ENCODE measurements at regions not wholly inside any gene's neighbourhood (a gene's known extent, or its start where the extent isn't known, plus 50 kb on each side); places are given as distances from the start of the nearest gene placed in this dataset.
A peak's percentile ranks its signal among the peaks of the same experiment; 100 is the strongest.
"Not testable (repeated sequence)": the region's sequence is repeated elsewhere in the genome, so short reads cannot be mapped to it uniquely, and the experiment has no call there.

DNA sequence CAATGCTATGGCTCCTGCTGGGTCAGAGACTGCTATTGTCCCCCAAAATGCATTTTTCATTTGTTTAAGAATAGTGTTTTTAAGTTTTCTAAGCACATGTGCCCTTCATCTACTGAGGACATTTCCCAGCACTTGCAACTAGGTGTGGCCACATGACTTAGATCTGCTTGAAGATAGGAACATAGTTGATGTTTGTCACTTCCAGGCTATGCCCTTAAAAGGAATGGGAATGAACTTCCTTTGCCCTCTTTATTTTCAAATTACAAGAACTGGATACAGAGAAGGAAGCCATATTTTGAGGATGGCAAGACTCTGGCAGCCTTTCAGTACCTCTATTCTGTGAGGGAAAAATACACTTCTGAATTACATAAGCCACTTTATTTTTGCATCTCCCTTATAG lies 203.0 kb upstream of the TFAP2D start:
- no peak for DNase-seq

DNA sequence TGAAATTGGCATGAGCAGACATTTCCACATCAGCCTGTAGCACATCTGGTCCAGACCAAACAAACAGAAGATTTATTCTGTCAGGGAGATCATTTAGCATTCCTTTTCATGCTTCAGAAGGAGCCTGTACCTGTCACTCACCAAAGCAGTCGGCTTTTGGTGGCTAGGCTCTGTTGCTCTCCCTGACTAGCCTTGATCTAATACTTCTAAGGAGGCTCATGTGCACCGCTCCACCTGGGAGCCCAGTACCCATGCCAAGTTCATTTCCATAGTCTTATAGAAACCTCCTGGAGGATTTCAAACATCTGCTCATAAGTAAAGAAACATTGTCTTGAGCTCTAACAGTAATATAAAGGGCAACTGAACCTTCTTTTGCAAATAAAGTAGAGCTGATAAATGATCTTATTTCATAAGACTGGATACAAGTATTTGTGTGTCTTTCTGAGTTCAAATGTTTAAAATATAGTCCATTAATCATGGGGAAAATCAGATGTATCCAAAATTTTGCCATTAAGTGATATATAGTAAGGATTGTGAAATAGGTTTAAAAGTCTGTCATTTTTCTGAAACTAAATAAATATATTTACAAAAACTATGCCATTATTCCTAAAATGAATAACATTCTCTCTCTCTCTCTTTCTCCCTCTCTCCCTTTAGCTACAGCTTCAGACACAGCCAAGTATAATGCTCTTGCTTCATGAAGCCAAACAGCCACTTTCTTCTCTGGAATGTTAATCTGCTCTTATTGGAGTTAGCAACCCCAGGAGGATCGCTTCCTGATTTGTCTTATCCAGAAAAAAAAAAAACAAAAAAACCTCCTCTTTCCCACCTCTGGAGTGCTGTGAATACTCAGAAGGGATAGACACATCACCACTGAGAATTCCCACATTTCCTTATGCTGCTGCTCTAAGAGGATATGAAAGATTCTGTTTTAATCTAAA lies 192.7 kb upstream of the TFAP2D start:
- DNase-seq = no peak

DNA sequence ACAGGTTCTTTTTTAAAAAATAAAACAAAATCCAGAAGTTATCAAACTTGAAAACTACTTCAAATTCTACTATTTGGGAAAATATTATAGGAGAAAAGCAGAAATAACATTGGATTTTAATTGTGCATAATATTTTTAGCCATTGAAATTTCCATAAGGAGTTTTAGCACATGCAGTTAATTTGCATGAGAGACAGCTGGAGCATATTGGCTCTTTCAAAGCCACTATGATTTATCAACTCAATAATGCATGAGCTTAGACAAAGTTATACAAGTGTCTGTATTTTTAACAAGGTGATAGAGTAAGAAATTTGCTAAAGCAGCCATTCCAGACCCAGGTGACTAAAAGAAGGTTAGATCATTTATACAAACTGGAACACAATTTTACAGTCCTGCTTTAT lies 189.0 kb upstream of the TFAP2D start:
- DNase-seq = no peak

DNA sequence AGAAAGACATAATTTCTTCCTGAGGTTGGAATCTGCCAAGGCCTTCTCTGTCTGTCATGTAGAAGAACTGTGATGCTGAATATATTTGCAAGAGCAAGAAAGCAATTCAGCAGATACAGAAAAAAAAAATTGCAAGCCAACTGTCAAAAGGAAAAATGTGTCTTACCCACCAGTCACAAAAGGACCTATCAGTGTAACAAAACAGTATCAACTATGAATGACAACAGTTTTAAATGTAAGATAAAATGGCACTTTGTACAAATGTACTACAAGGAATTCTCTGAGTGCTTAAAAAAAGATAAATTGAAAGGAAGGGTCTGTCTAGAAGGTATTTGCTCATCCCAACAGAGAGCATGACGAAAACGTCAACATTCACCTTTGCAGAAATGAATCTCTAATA lies 185.3 kb upstream of the TFAP2D start:
- DNase-seq = no peak

DNA sequence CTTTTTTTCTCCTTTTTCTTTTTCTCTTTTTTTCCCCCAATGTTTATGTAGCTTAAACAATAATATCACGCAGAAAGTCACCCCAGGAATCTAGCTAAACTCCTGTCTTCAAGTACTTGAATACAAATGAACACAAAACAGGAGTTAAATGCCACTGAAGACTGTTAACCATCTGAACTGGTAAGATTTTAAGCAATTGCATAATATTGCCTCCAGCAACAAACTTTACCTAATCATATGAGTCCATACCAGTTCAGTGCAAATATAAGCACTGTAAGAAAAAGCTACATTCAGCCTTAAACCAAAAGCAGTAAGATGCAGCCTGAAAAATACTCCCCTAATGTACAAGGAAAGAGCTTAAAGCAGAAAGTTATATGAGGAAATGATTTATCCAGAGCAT lies 173.9 kb upstream of the TFAP2D start:
- no peak for DNase-seq

DNA sequence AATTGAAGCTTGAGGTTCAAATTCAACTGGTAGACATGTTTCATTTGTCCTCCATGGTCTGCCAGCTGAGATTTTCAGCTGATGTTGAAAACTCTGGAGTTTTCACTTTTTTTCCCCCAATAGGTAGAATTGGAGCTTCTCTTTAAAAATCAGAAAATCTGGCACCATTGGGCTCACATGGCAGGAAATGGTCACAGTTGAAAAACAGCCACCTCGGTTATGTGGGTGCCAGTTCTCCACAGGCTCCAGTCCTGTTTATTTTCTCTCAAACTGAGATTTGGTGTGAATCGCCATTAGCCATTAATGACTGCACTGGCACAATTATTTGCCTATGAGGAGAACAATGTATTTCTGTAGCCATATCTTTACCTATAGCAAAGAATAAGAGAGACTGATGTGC lies 171.4 kb upstream of the TFAP2D start:
- DNase-seq = no peak

DNA sequence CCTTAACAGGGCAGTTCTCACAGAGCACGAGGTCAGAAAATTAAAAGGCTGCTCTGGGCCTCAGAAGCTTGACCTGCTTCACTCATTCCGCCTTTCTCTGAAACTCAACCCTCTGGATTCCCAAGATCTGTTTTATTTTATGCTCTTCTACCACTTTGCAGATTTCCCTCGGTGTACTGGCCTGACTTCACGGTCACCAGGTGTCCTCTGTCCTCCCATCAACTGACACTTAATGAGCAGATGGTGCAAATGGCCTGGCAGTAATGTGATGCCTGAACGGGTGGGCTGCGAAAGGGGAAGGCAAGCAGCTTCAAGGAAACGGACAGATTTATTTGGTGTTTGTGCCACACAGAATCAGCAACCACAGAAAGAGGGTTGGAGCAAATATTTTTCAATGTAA lies 169.7 kb upstream of the TFAP2D start:
- no peak for DNase-seq

DNA sequence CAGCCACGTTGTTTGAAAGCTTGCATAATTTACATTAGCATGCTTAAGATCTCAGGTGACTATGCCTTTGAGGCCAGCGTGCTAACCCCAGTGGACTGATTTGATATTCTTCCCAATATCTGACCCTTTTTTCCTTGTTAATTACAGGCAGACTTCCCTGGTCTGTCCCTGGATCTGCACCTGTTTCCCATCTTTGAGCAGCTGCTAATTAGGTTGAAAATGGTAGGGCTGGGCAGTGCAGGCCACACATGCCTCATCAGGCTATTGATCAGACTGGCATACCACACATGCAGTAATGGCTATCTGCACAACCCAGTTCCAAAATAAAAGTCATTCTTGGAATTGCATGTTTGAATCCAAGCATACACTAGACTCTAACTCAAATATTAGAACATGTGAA lies 164.3 kb upstream of the TFAP2D start:
- DNase-seq = no peak

DNA sequence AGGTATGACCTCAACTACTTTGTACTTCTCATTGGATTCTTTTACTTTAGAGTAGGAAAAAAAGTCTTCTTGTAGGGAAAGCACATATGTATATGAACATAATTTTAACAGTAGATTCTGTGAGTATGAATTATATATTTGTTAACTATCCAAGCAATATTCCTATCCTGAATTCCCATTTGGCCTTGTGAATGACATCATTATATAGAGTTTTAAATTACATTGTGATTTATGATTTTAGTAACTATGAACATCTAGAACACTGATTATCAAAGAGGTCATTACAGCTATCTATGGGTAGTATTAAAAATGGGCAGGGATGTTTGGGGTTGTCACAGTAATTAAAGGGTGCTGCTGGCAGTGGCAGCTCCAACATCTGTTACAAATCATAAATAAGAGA lies 163.9 kb upstream of the TFAP2D start:
- DNase-seq = no peak

DNA sequence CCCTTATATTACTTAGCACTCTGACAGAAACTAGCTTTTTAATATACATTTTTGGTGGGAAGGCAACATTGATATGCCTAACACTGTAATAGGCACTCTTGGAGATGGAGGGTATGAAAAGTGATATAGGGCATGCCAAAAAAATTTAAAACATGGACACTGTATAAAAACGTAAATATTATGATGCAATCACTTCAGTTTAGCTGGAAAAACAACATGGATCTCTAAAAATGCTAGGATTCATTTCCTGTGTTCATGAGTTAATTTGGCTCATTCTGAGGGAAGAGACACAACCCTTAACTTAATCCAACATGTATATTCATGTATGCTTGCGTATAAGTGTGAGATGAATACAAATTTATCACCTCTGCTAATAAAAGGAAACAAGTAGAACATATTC lies 157.3 kb upstream of the TFAP2D start:
- DNase-seq = no peak

DNA sequence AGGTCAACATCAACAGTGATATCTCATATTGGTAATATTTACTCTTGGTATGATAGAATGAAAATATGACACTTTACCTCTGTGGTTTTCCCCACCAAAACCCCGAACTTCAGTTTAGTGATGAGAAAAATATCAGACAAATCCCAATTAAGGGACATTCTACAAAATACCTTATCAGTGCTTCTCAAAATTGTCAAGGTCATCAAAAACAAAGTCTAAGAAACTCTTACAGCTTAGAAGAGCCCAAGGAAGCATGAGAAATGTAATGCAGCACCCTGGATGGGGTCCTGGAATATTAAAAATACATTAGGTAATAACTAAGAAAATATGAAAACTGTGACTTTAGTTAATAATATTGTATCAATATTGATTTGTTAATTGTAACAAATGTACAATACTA lies 148.3 kb upstream of the TFAP2D start:
- no peak for DNase-seq

DNA sequence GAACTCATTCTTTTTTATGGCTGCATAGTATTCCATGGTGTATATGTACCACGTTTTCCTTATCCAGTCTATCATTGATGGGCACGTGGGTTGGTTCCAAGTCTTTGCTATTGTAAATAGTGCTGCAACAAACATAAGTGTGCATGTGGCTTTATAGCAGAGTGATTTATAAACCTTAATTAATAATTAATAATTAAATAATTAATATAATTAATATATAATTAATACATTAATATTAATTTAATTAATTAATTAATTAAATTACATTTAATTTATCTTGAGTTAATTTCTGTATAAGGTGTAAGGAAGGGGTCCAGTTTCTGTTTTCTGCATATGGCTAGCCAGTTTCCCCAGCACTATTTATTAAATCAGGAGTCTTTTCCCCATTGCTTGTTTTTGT lies 142.1 kb upstream of the TFAP2D start:
- DNase-seq = not testable (repeated sequence)

DNA sequence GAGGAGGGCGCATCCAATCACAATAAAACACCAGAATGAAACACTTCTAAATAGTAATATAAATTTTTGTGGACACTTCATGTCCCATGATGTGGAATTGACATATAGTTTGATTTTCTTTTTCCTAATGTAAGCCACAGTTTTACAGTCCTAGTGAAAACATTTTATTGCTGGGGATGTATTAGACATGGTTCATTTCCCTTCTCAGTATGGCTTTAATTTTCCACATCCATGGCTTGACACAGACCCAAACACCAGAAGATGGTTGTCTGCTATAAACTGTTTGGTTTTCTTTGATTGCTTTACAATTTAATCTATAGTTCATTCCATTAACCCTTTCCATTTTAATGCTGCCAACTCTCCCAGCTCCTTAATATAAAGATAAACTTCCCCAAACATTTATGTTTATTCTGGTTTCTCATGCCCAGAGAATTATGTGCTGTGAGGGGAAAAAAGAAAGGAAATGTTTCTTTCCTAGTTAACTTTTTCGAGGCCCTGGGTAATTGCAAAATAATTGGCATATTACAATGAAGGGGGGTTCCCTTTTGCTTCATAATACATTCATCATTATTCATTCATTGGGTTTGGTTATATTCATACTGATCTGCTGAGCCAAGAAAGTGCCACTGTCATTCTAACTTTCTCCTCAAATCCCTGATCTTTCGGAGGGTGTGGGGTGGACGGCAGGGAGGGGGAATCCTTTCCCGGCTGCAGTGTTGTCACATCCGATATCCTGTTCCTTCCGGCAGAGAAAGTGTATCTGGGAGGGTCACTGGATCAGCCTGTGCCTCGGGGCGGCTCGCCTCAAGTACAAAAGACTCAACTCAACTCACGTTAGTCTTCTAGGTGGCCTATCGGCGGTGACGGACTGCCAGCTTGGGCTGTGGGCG lies 127.6 kb upstream of the TFAP2D start:
- DNase-seq = no peak

DNA sequence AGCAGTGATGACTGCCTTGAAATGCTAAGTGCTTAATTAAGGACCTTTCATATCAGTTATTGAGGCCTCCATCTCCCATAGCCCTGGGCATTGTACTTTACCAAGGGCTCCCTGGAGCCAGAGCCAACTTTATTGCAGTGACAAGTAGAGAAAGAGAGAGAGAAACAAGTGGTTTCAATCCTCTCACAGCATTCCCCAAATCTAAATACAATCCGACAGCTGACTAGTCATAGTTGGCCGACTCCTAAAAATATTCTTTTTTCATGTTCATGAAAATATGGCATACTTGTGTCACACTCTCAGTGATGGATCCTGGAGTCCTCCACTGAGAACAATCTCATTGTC lies 127.0 kb upstream of the TFAP2D start:
- DNase-seq = no peak

DNA sequence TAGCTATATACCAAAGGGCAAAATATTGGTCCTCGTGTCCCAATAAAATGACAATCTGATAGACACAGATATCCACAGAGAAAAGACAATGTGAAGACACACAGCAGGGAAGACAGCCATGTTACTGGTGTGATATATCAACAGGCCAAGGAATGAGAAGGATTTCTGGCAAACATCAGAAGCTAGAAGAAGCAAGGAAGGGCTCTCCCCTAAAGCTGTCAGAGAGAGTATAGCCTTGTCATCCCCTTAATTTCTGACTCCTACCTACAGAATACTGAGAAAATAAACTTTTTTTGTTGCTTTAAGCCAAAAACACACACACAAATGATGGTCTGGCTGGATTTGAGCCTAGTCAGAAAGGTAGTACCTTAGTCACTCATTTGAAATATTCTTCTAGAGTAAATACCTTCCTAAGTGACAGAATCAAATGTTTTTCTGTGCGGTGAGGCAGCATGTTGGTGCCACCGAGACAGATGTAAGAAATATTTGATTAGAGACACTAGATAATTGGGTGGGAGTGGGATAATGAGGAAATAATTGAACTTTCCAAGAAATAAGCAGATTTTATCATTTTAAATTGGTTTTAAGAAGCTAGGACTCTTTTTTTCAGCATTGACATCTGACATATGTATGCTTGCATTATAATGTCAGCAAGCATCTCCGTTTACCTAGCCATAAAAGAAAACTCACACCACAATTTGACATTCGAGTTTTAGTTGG lies 123.4 kb upstream of the TFAP2D start:
- DNase-seq = no peak

DNA sequence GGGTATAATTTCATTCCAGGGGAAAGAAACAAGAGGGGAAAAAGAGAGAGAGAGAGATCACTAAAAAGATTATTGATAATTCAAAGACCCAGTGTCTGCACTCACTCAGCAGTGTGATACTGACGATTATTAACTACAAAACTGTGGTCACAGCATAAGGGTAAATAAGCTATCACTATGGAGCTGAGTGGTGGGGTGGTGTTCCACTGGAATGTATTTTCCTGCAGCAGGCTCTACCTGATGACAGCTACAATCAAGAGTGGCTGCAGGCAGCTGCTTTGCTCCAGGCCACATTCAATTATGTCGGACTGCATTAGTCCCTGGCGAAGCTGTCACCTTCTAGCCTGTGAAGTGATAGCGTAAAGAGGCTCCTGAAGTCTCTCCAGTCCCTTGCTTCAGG lies 122.2 kb upstream of the TFAP2D start:
- DNase-seq = no peak

DNA sequence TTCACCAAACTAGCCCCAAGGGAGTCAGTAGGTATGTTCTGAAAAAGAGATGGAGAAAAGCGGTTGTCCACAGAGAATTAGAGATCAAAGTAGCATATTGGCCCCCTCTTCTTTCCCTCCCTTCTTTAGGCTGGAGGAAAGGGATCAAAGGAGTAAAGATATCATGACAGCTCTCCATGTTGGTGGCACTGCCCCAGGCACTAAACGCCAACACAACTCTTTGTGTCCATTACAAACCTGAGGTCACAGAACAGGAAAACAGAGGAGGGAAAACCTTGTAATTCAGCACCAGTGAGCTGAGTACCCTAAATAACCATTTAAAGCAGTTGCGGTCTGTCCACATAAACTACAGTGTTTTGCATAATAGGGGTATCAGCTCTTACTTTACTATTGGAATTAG lies 113.0 kb upstream of the TFAP2D start:
- no peak for DNase-seq

DNA sequence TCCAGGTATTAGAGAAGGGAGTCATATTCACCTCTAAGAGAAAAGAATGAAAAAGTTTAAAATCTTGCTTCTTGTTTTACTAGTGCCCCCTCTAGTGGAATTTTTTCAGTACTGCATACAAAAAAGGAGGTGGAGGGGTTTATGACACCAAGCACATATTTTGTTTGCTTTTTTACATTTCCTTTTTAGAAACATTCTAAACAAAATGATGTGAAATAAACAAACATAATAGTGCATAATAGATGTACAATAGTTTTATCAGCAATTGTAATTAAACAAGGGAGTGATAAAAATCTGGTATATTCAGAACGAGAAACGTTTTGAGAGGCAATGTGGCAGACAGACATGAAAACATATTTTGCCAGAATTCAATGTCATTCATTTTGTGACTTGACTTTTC lies 111.0 kb upstream of the TFAP2D start:
- DNase-seq = peak; percentile 33 to 58 (median 42)

DNA sequence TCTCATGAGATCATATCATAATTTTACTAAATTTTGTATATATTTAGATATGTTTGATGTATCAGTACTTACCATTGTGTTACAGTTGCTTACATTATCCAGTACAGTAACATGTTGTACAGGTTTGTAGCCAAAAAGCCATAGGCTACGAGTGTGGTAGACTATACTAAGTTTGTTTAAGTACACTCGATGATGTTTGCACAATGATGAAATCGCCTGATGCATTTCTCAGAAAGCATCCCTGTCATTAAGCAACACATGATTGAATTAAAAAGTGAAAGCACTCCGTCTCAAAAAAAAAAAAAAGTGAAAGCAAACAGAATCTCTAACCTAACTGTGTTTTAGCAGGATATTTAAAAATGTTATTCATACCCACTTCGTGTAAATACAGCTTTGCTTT lies 104.9 kb upstream of the TFAP2D start:
- DNase-seq = no peak

DNA sequence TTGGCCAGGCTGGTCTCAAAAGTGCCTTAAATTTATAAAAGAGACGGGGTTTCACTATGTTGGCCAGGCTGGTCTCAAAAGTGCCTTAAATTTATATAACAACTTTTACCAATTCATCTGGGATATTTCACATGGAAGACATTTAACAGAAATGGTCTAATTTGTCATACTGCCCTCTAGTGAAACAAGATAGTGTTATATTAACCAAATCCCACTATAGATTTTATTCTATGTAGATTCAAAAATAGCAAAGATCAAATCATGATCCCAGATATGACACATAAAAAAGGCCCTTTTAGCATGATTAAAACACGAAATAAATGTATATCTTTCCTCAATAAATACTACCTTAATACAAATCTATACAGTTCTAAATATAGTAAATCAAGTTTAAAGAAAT lies 102.8 kb upstream of the TFAP2D start:
- peak in 1 of 4 experiments; percentile 7 for DNase-seq

DNA sequence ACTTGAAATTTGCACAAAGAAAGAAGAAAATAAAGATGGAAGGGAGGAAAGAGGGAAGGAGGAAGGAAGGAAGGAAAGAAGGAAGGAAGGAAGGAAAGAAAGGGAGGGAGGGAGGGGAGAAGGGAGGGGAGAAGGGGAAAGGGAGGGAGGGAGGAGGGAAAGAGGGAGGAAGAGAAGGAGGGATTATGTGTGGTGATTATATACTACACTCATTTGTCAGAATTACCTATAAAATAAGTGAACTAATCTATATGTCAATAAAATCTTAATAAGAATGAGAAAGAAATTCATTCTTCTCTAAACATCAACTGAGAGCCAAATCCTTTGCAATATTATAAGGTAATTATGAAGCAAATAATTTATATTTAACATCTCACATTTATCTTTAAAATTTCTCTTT lies 77.9 kb upstream of the TFAP2D start:
- DNase-seq = no peak

DNA sequence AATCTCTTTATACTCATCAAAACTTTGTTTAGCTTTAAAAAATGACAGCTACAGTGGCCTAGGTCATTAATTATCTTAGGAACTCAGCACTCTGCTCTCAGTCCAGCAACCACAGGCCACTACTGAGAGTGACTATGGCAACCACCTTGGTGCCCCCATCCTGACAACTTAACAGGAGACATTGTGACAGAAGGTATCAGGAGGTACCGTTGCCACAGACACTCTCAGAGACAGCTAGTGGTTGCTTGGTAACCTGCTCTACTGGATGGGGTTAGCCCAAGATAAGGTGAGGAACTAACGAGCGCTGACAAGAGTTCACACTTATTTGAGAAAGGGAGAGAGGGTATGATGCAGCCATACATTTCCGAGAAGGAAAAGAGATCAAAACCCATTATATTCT lies 76.1 kb upstream of the TFAP2D start:
- no peak for DNase-seq

DNA sequence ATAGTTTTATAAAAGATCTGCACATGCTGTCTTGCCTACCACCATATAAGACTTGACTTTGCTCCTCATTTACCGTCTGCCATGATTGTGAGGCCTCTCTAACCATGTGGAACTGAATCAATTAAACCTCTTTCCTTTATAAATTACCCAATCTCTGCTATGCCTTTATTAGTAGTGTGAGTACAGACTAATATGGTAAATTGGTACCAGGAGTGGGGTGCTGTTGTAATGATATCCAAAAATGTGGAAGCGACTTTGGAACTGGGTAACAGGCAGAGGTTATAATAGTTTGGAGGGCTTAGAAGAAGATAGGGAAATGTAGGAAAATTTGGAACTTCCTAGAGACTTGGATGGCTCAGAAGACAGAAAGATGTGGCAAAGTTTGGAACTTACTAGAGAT lies 64.2 kb upstream of the TFAP2D start:
- no peak for DNase-seq
